ENCODE measurements at regions not wholly inside any gene's neighbourhood (a gene's known extent, or its start where the extent isn't known, plus 50 kb on each side); places are given as distances from the start of the nearest gene placed in this dataset.

DNA sequence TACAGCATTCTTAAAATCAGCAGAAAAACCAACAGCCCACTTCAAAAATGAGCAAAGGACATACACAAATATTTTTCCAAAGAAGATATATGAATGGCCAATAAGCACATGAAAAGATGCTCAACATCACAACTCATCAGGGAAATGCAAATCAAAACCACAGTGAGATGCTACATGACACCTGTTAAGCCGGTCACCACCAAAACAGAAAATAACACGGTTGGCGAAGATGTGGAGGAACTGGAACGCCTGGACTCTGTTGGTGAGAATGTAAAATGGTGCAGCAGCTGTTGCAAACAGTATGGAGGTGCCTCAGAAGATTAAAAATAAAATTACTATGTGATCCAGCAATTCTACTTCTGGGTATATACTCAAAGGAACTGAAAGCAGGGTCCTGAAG lies 184.8 kb downstream of the INHBB start:
- H3K27ac Mint-ChIP-seq = no peak overlapping the region

DNA sequence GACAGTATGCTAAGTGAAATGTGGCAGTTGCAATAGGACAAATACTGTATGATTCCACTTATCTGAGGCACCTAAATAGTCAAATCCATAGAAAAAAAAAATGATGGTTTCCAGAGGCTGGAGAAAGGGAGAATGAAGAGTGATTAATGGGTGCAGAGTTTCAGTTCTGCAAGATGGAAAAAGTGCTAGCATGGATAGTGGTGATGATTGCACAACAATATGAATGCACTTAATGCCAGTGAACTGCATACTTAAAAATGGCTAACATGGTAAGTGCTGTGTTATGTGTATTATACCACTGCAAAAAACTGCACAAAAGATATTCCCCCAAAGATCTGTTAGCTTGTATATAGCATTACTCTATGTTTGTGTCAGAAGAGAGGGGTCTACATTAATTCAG lies 185.4 kb downstream of the INHBB start:
- POLR2A ChIA-PET = no interaction called here
- Mint-ChIP-seq H3K27me3 (peaks cover 9% of the 10 kb centered on the region), H3K27ac (no peak overlapping the region), H3K4me3 (no peak overlapping the region), H3K9me3 (ENCODE audit: insufficient read depth) (no peaks in the 10 kb centered on the region), H3K4me1 (no peaks in the 10 kb centered on the region)
- Histone ChIP-seq H2AFZ (ENCODE audit: insufficient read depth, low read depth, low read length, poor library complexity, severe bottlenecking) (no peak overlapping the region), H3K27ac (ENCODE audit: low read length in 2 of 2) (no peak overlapping the region), H3K9me3 (ENCODE audit: control extremely low read depth in 1 of 3, control insufficient read depth in 2 of 3, insufficient read depth in 1 of 3, low read length in 2 of 3) (peaks cover 0 to 36% (median 0%) of the 10 kb centered on the region in 3 donors), H3K4me2 (replicated peaks; ENCODE audit: low read depth, low read length, poor library complexity, severe bottlenecking) (no peak overlapping the region), H3K4me1 (ENCODE audit: control insufficient read depth in 2 of 2, insufficient read depth in 2 of 2, low read length in 2 of 2) (no peaks in the 10 kb centered on the region), H4K20me1 (ENCODE audit: control insufficient read depth, insufficient read depth, low read length, poor library complexity, severe bottlenecking) (no peaks in the 10 kb centered on the region), H3K4me3 (ENCODE audit: control extremely low read depth in 1 of 5, extremely low read depth in 1 of 5, insufficient read depth in 1 of 5, low read depth in 2 of 5, low read length in 4 of 5) (no peak overlapping the region), H3K79me2 (ENCODE audit: control insufficient read depth, insufficient read depth, low read length) (no peaks in the 10 kb centered on the region), H3K36me3 (replicated peaks in 1 of 2; ENCODE audit: control extremely low read depth in 1 of 2, control insufficient read depth in 1 of 2, extremely low read depth in 1 of 2, insufficient read depth in 2 of 2, low read length in 1 of 2) (no peaks in the 10 kb centered on the region), H3K27me3 (replicated peaks in 1 of 4; ENCODE audit: control extremely low read depth in 1 of 4, control insufficient read depth in 3 of 4, insufficient read depth in 4 of 4, low read length in 3 of 4) (no peaks in the 10 kb centered on the region), H3K9ac (ENCODE audit: low read length) (no peak overlapping the region)
- DNase-seq (no peak), ATAC-seq (ENCODE audit: low read depth) (no peak)
- intact Hi-C loops (cut with micrococcal nuclease) = no loop called here
- CTCF ChIA-PET = no interaction called here
- TF ChIP-seq, protein P1, sequence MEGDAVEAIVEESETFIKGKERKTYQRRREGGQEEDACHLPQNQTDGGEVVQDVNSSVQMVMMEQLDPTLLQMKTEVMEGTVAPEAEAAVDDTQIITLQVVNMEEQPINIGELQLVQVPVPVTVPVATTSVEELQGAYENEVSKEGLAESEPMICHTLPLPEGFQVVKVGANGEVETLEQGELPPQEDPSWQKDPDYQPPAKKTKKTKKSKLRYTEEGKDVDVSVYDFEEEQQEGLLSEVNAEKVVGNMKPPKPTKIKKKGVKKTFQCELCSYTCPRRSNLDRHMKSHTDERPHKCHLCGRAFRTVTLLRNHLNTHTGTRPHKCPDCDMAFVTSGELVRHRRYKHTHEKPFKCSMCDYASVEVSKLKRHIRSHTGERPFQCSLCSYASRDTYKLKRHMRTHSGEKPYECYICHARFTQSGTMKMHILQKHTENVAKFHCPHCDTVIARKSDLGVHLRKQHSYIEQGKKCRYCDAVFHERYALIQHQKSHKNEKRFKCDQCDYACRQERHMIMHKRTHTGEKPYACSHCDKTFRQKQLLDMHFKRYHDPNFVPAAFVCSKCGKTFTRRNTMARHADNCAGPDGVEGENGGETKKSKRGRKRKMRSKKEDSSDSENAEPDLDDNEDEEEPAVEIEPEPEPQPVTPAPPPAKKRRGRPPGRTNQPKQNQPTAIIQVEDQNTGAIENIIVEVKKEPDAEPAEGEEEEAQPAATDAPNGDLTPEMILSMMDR (IDR thresholded peaks at IDR 0.05) = no peak
- TF ChIP-seq EZH2 (IDR thresholded peaks at IDR 0.05; ENCODE audit: borderline replicate concordance, insufficient read depth, low read depth, low read length, poor library complexity, severe bottlenecking) = no peak

More for the DNA sequence above, 184.8 kb downstream of the INHBB start:
- H3K79me2 ChIP-seq (ENCODE audit: control insufficient read depth, insufficient read depth, low read length) = no peaks in the 10 kb centered on the region
- no peaks in the 10 kb centered on the region for H4K20me1 ChIP-seq (ENCODE audit: control insufficient read depth, insufficient read depth, low read length, poor library complexity, severe bottlenecking)
- no peaks in the 10 kb centered on the region for H3K36me3 ChIP-seq (replicated peaks in 1 of 2; ENCODE audit: control extremely low read depth in 1 of 2, control insufficient read depth in 1 of 2, extremely low read depth in 1 of 2, insufficient read depth in 2 of 2, low read length in 1 of 2)
- H3K4me1 ChIP-seq (ENCODE audit: control insufficient read depth in 2 of 2, insufficient read depth in 2 of 2, low read length in 2 of 2) = no peaks in the 10 kb centered on the region
- H3K9ac ChIP-seq (ENCODE audit: low read length) = no peak overlapping the region
- no peak for DNase-seq
- Mint-ChIP-seq H3K4me3 (no peak overlapping the region), H3K4me1 (no peaks in the 10 kb centered on the region), H3K9me3 (ENCODE audit: insufficient read depth) (no peaks in the 10 kb centered on the region), H3K27me3 (peaks cover 6% of the 10 kb centered on the region)
- ATAC-seq (ENCODE audit: low read depth) = no peak
- ChIA-PET POLR2A (no interaction called here), CTCF (no interaction called here)
- no peak for TF ChIP-seq EZH2 (IDR thresholded peaks at IDR 0.05; ENCODE audit: borderline replicate concordance, insufficient read depth, low read depth, low read length, poor library complexity, severe bottlenecking)
- TF ChIP-seq, protein P1 (IDR thresholded peaks at IDR 0.05) = no peak
- no peak overlapping the region for H3K27ac ChIP-seq (ENCODE audit: low read length in 2 of 2)
- 80% methylated on average over 1 of the region's 4 CpGs for WGBS (ENCODE audit: insufficient coverage)
- H3K9me3 ChIP-seq (ENCODE audit: control extremely low read depth in 1 of 3, control insufficient read depth in 2 of 3, insufficient read depth in 1 of 3, low read length in 2 of 3) = peaks cover 0 to 36% (median 0%) of the 10 kb centered on the region in 3 donors
- no peak overlapping the region for H2AFZ ChIP-seq (ENCODE audit: insufficient read depth, low read depth, low read length, poor library complexity, severe bottlenecking)
- no peaks in the 10 kb centered on the region for H3K27me3 ChIP-seq (replicated peaks in 1 of 4; ENCODE audit: control extremely low read depth in 1 of 4, control insufficient read depth in 3 of 4, insufficient read depth in 4 of 4, low read length in 3 of 4)
- H3K4me2 ChIP-seq (replicated peaks; ENCODE audit: low read depth, low read length, poor library complexity, severe bottlenecking) = no peak overlapping the region
- H3K4me3 ChIP-seq (ENCODE audit: control extremely low read depth in 1 of 5, extremely low read depth in 1 of 5, insufficient read depth in 1 of 5, low read depth in 2 of 5, low read length in 4 of 5) = no peak overlapping the region
- intact Hi-C loops (cut with micrococcal nuclease) = no loop called here

Data from B cell (primary cell).